ENCODE measurements at regions not wholly inside any gene's neighbourhood (a gene's known extent, or its start where the extent isn't known, plus 50 kb on each side); places are given as distances from the start of the nearest gene placed in this dataset.

DNA sequence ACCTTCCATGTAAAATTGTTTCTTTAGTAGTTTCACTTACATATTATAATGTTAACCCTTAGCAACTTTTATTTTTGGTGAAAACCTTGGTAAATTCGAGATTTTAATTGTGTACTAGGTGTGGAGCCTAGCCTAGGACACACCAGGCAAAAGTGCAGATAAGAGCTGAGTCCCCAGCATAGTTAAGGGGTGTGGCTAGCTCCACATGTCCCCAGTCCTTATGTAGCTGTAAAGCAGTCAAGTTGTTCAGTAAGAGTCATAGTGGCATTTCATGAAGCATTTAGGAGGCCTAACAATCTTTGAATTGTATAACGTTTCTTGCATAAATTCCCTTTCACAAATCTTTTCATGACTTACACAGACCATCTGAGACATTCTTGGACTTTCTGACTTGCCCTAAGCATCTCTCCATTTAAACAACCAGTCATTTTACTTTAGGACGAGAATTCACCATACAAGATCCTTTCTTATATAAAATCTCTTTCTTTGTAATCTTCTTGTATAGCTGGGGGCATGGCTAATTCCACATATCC, 53.8 kb upstream of the INHBA start:
- no peaks in the 10 kb centered on the region for H3K27me3 ChIP-seq (ENCODE audit: control insufficient read depth in 2 of 2, insufficient read depth in 2 of 2, low read length in 2 of 2)
- peaks cover 11 to 22% of the 10 kb centered on the region in 2 donors for H3K9me3 ChIP-seq (replicated peaks in 1 of 2; ENCODE audit: control insufficient read depth in 1 of 2, insufficient read depth in 1 of 2, low read length in 2 of 2)
- no peaks in the 10 kb centered on the region for H3K36me3 ChIP-seq (replicated peaks in 1 of 2; ENCODE audit: control insufficient read depth in 1 of 2, insufficient read depth in 2 of 2, low read length in 2 of 2)
- H3K36me3 Mint-ChIP-seq, result no peaks in the 10 kb centered on the region
- H3K9me3 Mint-ChIP-seq, result peaks cover 8 to 59% (median 34%) of the 10 kb centered on the region in 7 donors
- H3K27ac Mint-ChIP-seq, result no peak overlapping the region
- H3K27ac ChIP-seq (ENCODE audit: low read depth in 1 of 2, low read length in 2 of 2), result no peak overlapping the region
- no peak overlapping the region for H2AFZ ChIP-seq (ENCODE audit: insufficient read depth, low read depth, low read length, poor library complexity, severe bottlenecking)
- no peak overlapping the region for H3K4me3 Mint-ChIP-seq
- no peak for TF ChIP-seq CTCF (IDR thresholded peaks at IDR 0.05)
- H3K4me1 Mint-ChIP-seq, result no peaks in the 10 kb centered on the region
- no peak overlapping the region for H3K4me3 ChIP-seq (replicated peaks in 1 of 3; ENCODE audit: low read depth in 2 of 3, low read length in 3 of 3)
- peaks cover 0 to 2% (median 0%) of the 10 kb centered on the region in 3 donors for H3K27me3 Mint-ChIP-seq (ENCODE audit: low read depth in 3 of 3)
- H3K9ac ChIP-seq (ENCODE audit: insufficient read depth, low read length, poor library complexity, severe bottlenecking), result no peak overlapping the region
- H3K4me2 ChIP-seq (replicated peaks; ENCODE audit: extremely low read depth, low read length, poor library complexity, severe bottlenecking), result no peak overlapping the region
- no CpG with 5 or more reads among the region's 3 CpGs for WGBS (ENCODE audit: insufficient coverage)
- H4K20me1 ChIP-seq (ENCODE audit: insufficient read depth, low read length), result no peaks in the 10 kb centered on the region
- no peak for DNase-seq
- intact Hi-C loops (cut with micrococcal nuclease), result no loop called here
- H3K79me2 ChIP-seq (ENCODE audit: insufficient read depth, low read length), result no peaks in the 10 kb centered on the region
- no peaks in the 10 kb centered on the region for H3K4me1 ChIP-seq (ENCODE audit: control insufficient read depth in 1 of 2, insufficient read depth in 2 of 2, low read length in 2 of 2)

GRCh38 chr7:41755096-41755495, 52.2 kb upstream of the INHBA start:
- Histone ChIP-seq H3K79me2 (ENCODE audit: insufficient read depth, low read length) (no peaks in the 10 kb centered on the region), H4K20me1 (ENCODE audit: insufficient read depth, low read length) (no peaks in the 10 kb centered on the region), H2AFZ (ENCODE audit: insufficient read depth, low read depth, low read length, poor library complexity, severe bottlenecking) (no peak overlapping the region), H3K36me3 (replicated peaks in 1 of 2; ENCODE audit: control insufficient read depth in 1 of 2, insufficient read depth in 2 of 2, low read length in 2 of 2) (no peaks in the 10 kb centered on the region), H3K4me2 (replicated peaks; ENCODE audit: extremely low read depth, low read length, poor library complexity, severe bottlenecking) (no peak overlapping the region), H3K27ac (ENCODE audit: low read depth in 1 of 2, low read length in 2 of 2) (no peak overlapping the region), H3K9me3 (replicated peaks in 1 of 2; ENCODE audit: control insufficient read depth in 1 of 2, insufficient read depth in 1 of 2, low read length in 2 of 2) (peaks cover 11 to 22% of the 10 kb centered on the region in 2 donors), H3K9ac (ENCODE audit: insufficient read depth, low read length, poor library complexity, severe bottlenecking) (no peak overlapping the region), H3K4me1 (ENCODE audit: control insufficient read depth in 1 of 2, insufficient read depth in 2 of 2, low read length in 2 of 2) (no peaks in the 10 kb centered on the region), H3K27me3 (ENCODE audit: control insufficient read depth in 2 of 2, insufficient read depth in 2 of 2, low read length in 2 of 2) (no peaks in the 10 kb centered on the region), H3K4me3 (replicated peaks in 1 of 3; ENCODE audit: low read depth in 2 of 3, low read length in 3 of 3) (no peak overlapping the region)
- Mint-ChIP-seq H3K27me3 (ENCODE audit: low read depth in 3 of 3) (peaks cover 0 to 3% (median 2%) of the 10 kb centered on the region in 3 donors), H3K36me3 (no peaks in the 10 kb centered on the region), H3K27ac (no peak overlapping the region), H3K9me3 (peaks cover 10 to 62% (median 34%) of the 10 kb centered on the region in 7 donors), H3K4me1 (peaks cover 1% of the 10 kb centered on the region), H3K4me3 (no peak overlapping the region)
- no peak for TF ChIP-seq CTCF (IDR thresholded peaks at IDR 0.05)
- WGBS (ENCODE audit: insufficient coverage), result no CpG with 5 or more reads among the region's 1 CpG
- intact Hi-C loops (cut with micrococcal nuclease), result no loop called here
- DNase-seq, result no peak

Measured in CD14-positive monocyte (primary cell).